ENCODE measurements at regions not wholly inside any gene's neighbourhood (a gene's known extent, or its start where the extent isn't known, plus 50 kb on each side); places are given as distances from the start of the nearest gene placed in this dataset.

GRCh38 chr12:19605720-19606119 lies 166.4 kb downstream of the AEBP2 start:
- TF ChIP-seq CTCF (IDR thresholded peaks at IDR 0.05) (no peak), EZH2 (IDR thresholded peaks at IDR 0.05; ENCODE audit: borderline replicate concordance, insufficient read depth, low read depth, low read length, poor library complexity, severe bottlenecking) (no peak)

All from B cell (primary cell).